Loucy (cell line): ENCODE measurements at regions not wholly inside any gene's neighbourhood (a gene's known extent, or its start where the extent isn't known, plus 50 kb on each side); places are given as distances from the start of the nearest gene placed in this dataset.

Experiments
- H2AFZ ChIP-seq: fragments of 200-600 bp; sonication (generic); 2 replicates; pipeline ENCODE4 v1.6.0; 2016; ENCODE audit warnings: antibody characterized with exemption, mild to moderate bottlenecking, low read length, moderate library complexity
- H3F3A ChIP-seq: fragments of 200-600 bp; 2 replicates; pipeline ENCODE4 v1.6.0; 2016; ENCODE audit warnings: antibody characterized with exemption, low read depth, mild to moderate bottlenecking
- H3K27me3 ChIP-seq: fragments of 200-600 bp; sonication (generic); 2 replicates; pipeline ENCODE4 v1.6.1; 2014; ENCODE audit warnings: low read length, mild to moderate bottlenecking; ENCODE audit not compliant: insufficient read depth, poor library complexity, severe bottlenecking
- H3K36me3 ChIP-seq: fragments of 200-600 bp; sonication (generic); 2 replicates; pipeline ENCODE4 v1.6.1; 2016; ENCODE audit warnings: low read length; ENCODE audit not compliant: insufficient read depth
- H3K4me1 ChIP-seq: fragments of 200-600 bp; sonication (generic); 2 replicates; pipeline ENCODE4 v1.5.1; 2014; ENCODE audit warnings: low read length, mild to moderate bottlenecking; ENCODE audit not compliant: insufficient read depth, poor library complexity, severe bottlenecking
- H3K4me2 ChIP-seq: fragments of 200-600 bp; sonication (generic); 2 replicates; pipeline ENCODE4 v1.6.0; 2014; ENCODE audit warnings: antibody characterized with exemption, low read length, low read depth, mild to moderate bottlenecking; ENCODE audit not compliant: poor library complexity, severe bottlenecking
- H3K4me3 ChIP-seq: fragments of 200-600 bp; sonication (generic); 2 replicates; pipeline ENCODE4 v1.5.1; 2014; ENCODE audit warnings: low read length, mild to moderate bottlenecking, mixed read lengths; ENCODE audit not compliant: poor library complexity, severe bottlenecking
- H3K79me2 ChIP-seq: fragments of 200-600 bp; sonication (generic); 2 replicates; pipeline ENCODE4 v1.6.1; 2014; ENCODE audit warnings: low read length; ENCODE audit not compliant: insufficient read depth
- H3K9ac ChIP-seq: fragments of 200-600 bp; sonication (generic); 2 replicates; pipeline ENCODE4 v1.6.0; 2014; ENCODE audit warnings: mild to moderate bottlenecking, low read depth, low read length, moderate library complexity; ENCODE audit not compliant: poor library complexity, severe bottlenecking
- H3K9me2 ChIP-seq: fragments of 200-600 bp; sonication (generic); replicated peaks from 2 replicates; pipeline ENCODE4 v1.6.1; 2016; ENCODE audit warnings: low read depth, low read length, mixed read lengths
- H3K9me3 ChIP-seq: fragments of 200-600 bp; sonication (generic); 2 replicates; pipeline ENCODE4 v1.6.1; 2014; ENCODE audit warnings: mild to moderate bottlenecking, antibody characterized with exemption, low read length, low read depth; ENCODE audit not compliant: insufficient read depth
- H4K20me1 ChIP-seq: fragments of 200-600 bp; sonication (generic); 2 replicates; pipeline ENCODE4 v1.6.0; 2014; ENCODE audit warnings: antibody characterized with exemption, low read length, mild to moderate bottlenecking; ENCODE audit not compliant: insufficient read depth, poor library complexity, severe bottlenecking
- CTCF ChIP-seq: fragments of 200-600 bp; sonication (generic); conservative IDR thresholded peaks from 2 replicates; pipeline ENCODE4 v1.5.1; 2014; ENCODE audit warnings: mild to moderate bottlenecking, antibody characterized with exemption, low read length
- EZH2phosphoT487 ChIP-seq: fragments of 200-600 bp; IDR thresholded peaks from 2 replicates; pipeline ENCODE4 v1.6.1; 2018; ENCODE audit warnings: antibody characterized with exemption, mild to moderate bottlenecking, moderate library complexity, borderline replicate concordance

- H2AFZ ChIP-seq = no peak overlapping the region
Observed at GRCh38 chr3:66702126-66702525, 201.3 kb upstream of the LRIG1 start.

GRCh38 chr3:66703501-66703900 lies 202.7 kb upstream of the LRIG1 start:
- TF ChIP-seq EZH2phosphoT487 = no peak
- TF ChIP-seq CTCF = no peak
- Histone ChIP-seq H3K9me3 (no peaks in the 10 kb centered on the region), H3K4me2 (no peak overlapping the region), H3K4me1 (no peaks in the 10 kb centered on the region), H3K4me3 (no peak overlapping the region), H3K79me2 (no peaks in the 10 kb centered on the region), H3K36me3 (no peaks in the 10 kb centered on the region), H2AFZ (no peak overlapping the region), H3K27me3 (no peaks in the 10 kb centered on the region), H3K9ac (no peak overlapping the region), H4K20me1 (no peaks in the 10 kb centered on the region), H3F3A (no peaks in the 10 kb centered on the region), H3K9me2 (no peaks in the 10 kb centered on the region)

More at GRCh38 chr3:66702126-66702525, 201.3 kb upstream of the LRIG1 start:
- Histone ChIP-seq H3F3A (no peaks in the 10 kb centered on the region), H3K9me3 (no peaks in the 10 kb centered on the region), H3K36me3 (no peaks in the 10 kb centered on the region), H3K9ac (no peak overlapping the region), H3K4me2 (no peak overlapping the region), H3K9me2 (no peaks in the 10 kb centered on the region), H3K27me3 (no peaks in the 10 kb centered on the region), H3K4me1 (no peaks in the 10 kb centered on the region), H4K20me1 (no peaks in the 10 kb centered on the region), H3K79me2 (no peaks in the 10 kb centered on the region), H3K4me3 (no peak overlapping the region)
- no peak for TF ChIP-seq EZH2phosphoT487
- TF ChIP-seq CTCF = no peak

- H3K4me3 ChIP-seq = no peak overlapping the region
- no peaks in the 10 kb centered on the region for H4K20me1 ChIP-seq
- H3K9me2 ChIP-seq = no peaks in the 10 kb centered on the region
- no peaks in the 10 kb centered on the region for H3K4me1 ChIP-seq
- no peak overlapping the region for H2AFZ ChIP-seq
- TF ChIP-seq CTCF (no peak), EZH2phosphoT487 (no peak)
- H3K4me2 ChIP-seq = no peak overlapping the region
- H3K79me2 ChIP-seq = no peaks in the 10 kb centered on the region
- H3K9me3 ChIP-seq = no peaks in the 10 kb centered on the region
- no peaks in the 10 kb centered on the region for H3K36me3 ChIP-seq
- H3K9ac ChIP-seq = no peak overlapping the region
- H3K27me3 ChIP-seq = no peaks in the 10 kb centered on the region
- H3F3A ChIP-seq = no peaks in the 10 kb centered on the region
Observed at GRCh38 chr3:66705076-66705475, 204.3 kb upstream of the LRIG1 start.
